Stimulated activated CD4-positive, alpha-beta T cell treated with anti-CD3 and anti-CD28 coated beads, Interleukin-2, amount 100 ng/mL, for 4 hours (primary cell): ENCODE measurements at regions not wholly inside any gene's neighbourhood (a gene's known extent, or its start where the extent isn't known, plus 50 kb on each side); places are given as distances from the start of the nearest gene placed in this dataset.
"Not testable (repeated sequence)": the region's sequence is repeated elsewhere in the genome, so short reads cannot be mapped to it uniquely, and the experiment has no call there.

ENCODE experiments used
- DNase-seq: peaks from one replicate; pipeline ENCODE4 v3.0.0-alpha.2; 2020; ENCODE audit warnings: low read depth

GRCh38 chr3:174460831-174461230 lies 398.3 kb upstream of the NAALADL2 start:
- no peak for DNase-seq

GRCh38 chr3:174462916-174463315 lies 396.2 kb upstream of the NAALADL2 start:
- no peak for DNase-seq

GRCh38 chr3:174465177-174465576 lies 394.0 kb upstream of the NAALADL2 start:
- no peak for DNase-seq

- no peak for DNase-seq
Observed at GRCh38 chr3:174466471-174467054, 392.6 kb upstream of the NAALADL2 start.

GRCh38 chr3:174477491-174477890 lies 381.6 kb upstream of the NAALADL2 start:
- no peak for DNase-seq

GRCh38 chr3:174480767-174481166 lies 378.4 kb upstream of the NAALADL2 start:
- no peak for DNase-seq

- DNase-seq: no peak
Observed at GRCh38 chr3:174482541-174482940, 376.6 kb upstream of the NAALADL2 start.

GRCh38 chr3:174483254-174483653 lies 375.9 kb upstream of the NAALADL2 start:
- no peak for DNase-seq

- DNase-seq: not testable (repeated sequence)
Observed at GRCh38 chr3:174483856-174484255, 375.3 kb upstream of the NAALADL2 start.

- DNase-seq: no peak
Observed at GRCh38 chr3:174488527-174488926, 370.6 kb upstream of the NAALADL2 start.

- no peak for DNase-seq
Observed at GRCh38 chr3:174495311-174495710, 363.8 kb upstream of the NAALADL2 start.

- DNase-seq: no peak
Observed at GRCh38 chr3:174495928-174496327, 363.2 kb upstream of the NAALADL2 start.

- DNase-seq: no peak
Observed at GRCh38 chr3:174498638-174499037, 360.5 kb upstream of the NAALADL2 start.

GRCh38 chr3:174505266-174505665 lies 353.9 kb upstream of the NAALADL2 start:
- DNase-seq: no peak

- no peak for DNase-seq
Observed at GRCh38 chr3:174524203-174524602, 334.9 kb upstream of the NAALADL2 start.

- no peak for DNase-seq
Observed at GRCh38 chr3:174529298-174529697, 329.8 kb upstream of the NAALADL2 start.

GRCh38 chr3:174531262-174531982 lies 327.7 kb upstream of the NAALADL2 start:
- DNase-seq: no peak

- DNase-seq: no peak
Observed at GRCh38 chr3:174532216-174532615, 326.9 kb upstream of the NAALADL2 start.

GRCh38 chr3:174532776-174533175 lies 326.4 kb upstream of the NAALADL2 start:
- DNase-seq: no peak

- DNase-seq: no peak
Observed at GRCh38 chr3:174533286-174533685, 325.8 kb upstream of the NAALADL2 start.

- DNase-seq: no peak
Observed at GRCh38 chr3:174536319-174536718, 322.8 kb upstream of the NAALADL2 start.

- DNase-seq: no peak
Observed at GRCh38 chr3:174538151-174538550, 321.0 kb upstream of the NAALADL2 start.

- DNase-seq: no peak
Observed at GRCh38 chr3:174540116-174540908, 318.8 kb upstream of the NAALADL2 start.
